Astrocyte (in vitro differentiated cells and primary cell): ENCODE measurements at regions not wholly inside any gene's neighbourhood (a gene's known extent, or its start where the extent isn't known, plus 50 kb on each side); places are given as distances from the start of the nearest gene placed in this dataset.
A peak's percentile ranks its signal among the peaks of the same experiment; 100 is the strongest.

Experiments
- DNase-seq: peaks from one replicate; pipeline ENCODE4 v3.0.0-alpha.2; 2010; ENCODE audit warnings: low read depth
- FAIRE-seq: peaks from 2 replicates; lab custom pipeline; 2011; peaks lifted over from hg19 to GRCh38; lab: Jason Lieb, UNC
- H2AFZ ChIP-seq: 2 replicates; pipeline ENCODE4 v1.6.0; 2012; ENCODE audit warnings: low read depth, low read length, inconsistent platforms
- H3K27ac ChIP-seq: 2 replicates; pipeline ENCODE4 v1.5.1; 2011; ENCODE audit warnings: low read depth, low read length, inconsistent platforms
- H3K27me3 ChIP-seq: 2 replicates; pipeline ENCODE4 v1.6.0; 2011; ENCODE audit warnings: low read length, inconsistent platforms; ENCODE audit not compliant: insufficient read depth
- H3K36me3 ChIP-seq: 2 replicates; pipeline ENCODE4 v1.5.1; 2011; ENCODE audit warnings: low read length, inconsistent platforms; ENCODE audit not compliant: insufficient read depth
- H3K4me1 ChIP-seq: 2 replicates; pipeline ENCODE4 v1.5.1; 2011; ENCODE audit warnings: low read length, inconsistent platforms; ENCODE audit not compliant: insufficient read depth
- H3K4me2 ChIP-seq: 2 replicates; pipeline ENCODE4 v1.6.0; 2012; ENCODE audit warnings: low read length, inconsistent platforms
- H3K4me3 ChIP-seq: 2 replicates; pipeline ENCODE4 v1.5.1; 2011; ENCODE audit warnings: low read depth, mild to moderate bottlenecking, low read length, inconsistent platforms; ENCODE audit not compliant: insufficient read depth
- H3K79me2 ChIP-seq: 2 replicates; pipeline ENCODE4 v1.6.0; 2012; ENCODE audit warnings: mild to moderate bottlenecking, low read length, inconsistent platforms; ENCODE audit not compliant: insufficient read depth
- H3K9ac ChIP-seq: 2 replicates; pipeline ENCODE4 v1.6.0; 2012; ENCODE audit warnings: mild to moderate bottlenecking, low read length, inconsistent platforms
- H3K9me3 ChIP-seq: 2 replicates; pipeline ENCODE4 v1.5.1; 2012; ENCODE audit warnings: low read depth, mild to moderate bottlenecking, low read length, inconsistent platforms; ENCODE audit not compliant: insufficient read depth
- H4K20me1 ChIP-seq: 2 replicates; pipeline ENCODE4 v1.6.0; 2012; ENCODE audit warnings: low read length, inconsistent platforms; ENCODE audit not compliant: insufficient read depth
- H3K27ac Mint-ChIP-seq: one replicate; pipeline ENCODE4 v1.8.0; 2021; ENCODE audit warnings: mild to moderate bottlenecking, mixed read lengths; ENCODE audit not compliant: unreplicated experiment
- H3K27me3 Mint-ChIP-seq: one replicate; pipeline ENCODE4 v1.8.0; 2021; ENCODE audit warnings: low read depth, mixed read lengths; ENCODE audit not compliant: unreplicated experiment
- H3K36me3 Mint-ChIP-seq: one replicate; pipeline ENCODE4 v1.8.0; 2021; ENCODE audit warnings: low read depth, mixed read lengths; ENCODE audit not compliant: unreplicated experiment
- H3K4me1 Mint-ChIP-seq: one replicate; pipeline ENCODE4 v1.8.0; 2021; ENCODE audit warnings: low read depth, mixed read lengths; ENCODE audit not compliant: unreplicated experiment
- H3K4me3 Mint-ChIP-seq: one replicate; pipeline ENCODE4 v1.8.0; 2021; ENCODE audit warnings: mild to moderate bottlenecking, moderate library complexity, mixed read lengths; ENCODE audit not compliant: unreplicated experiment
- H3K9me3 Mint-ChIP-seq: one replicate; pipeline ENCODE4 v1.8.0; 2021; ENCODE audit warnings: mild to moderate bottlenecking, mixed read lengths; ENCODE audit not compliant: unreplicated experiment
- CTCF ChIP-seq: IDR thresholded peaks from 2 replicates; pipeline ENCODE4 v1.5.1; 2011; ENCODE audit warnings: low read depth, mild to moderate bottlenecking, inconsistent platforms, low read length, moderate library complexity; ENCODE audit not compliant: insufficient read depth
- EZH2 ChIP-seq: IDR thresholded peaks from 2 replicates; pipeline ENCODE4 v1.6.1; 2012; ENCODE audit warnings: mild to moderate bottlenecking, low read length, inconsistent platforms; ENCODE audit not compliant: insufficient read depth

- TF ChIP-seq CTCF: no peak
- no peak for TF ChIP-seq EZH2
- Mint-ChIP-seq H3K36me3 (no peaks in the 10 kb centered on the region), H3K27me3 (no peaks in the 10 kb centered on the region), H3K4me3 (no peak overlapping the region), H3K4me1 (no peaks in the 10 kb centered on the region), H3K27ac (no peak overlapping the region), H3K9me3 (no peaks in the 10 kb centered on the region)
- no peaks in the 10 kb centered on the region for H3K27me3 ChIP-seq
- H3K79me2 ChIP-seq: no peaks in the 10 kb centered on the region
- H3K4me1 ChIP-seq: no peaks in the 10 kb centered on the region
- no peak overlapping the region for H3K9ac ChIP-seq
- no peaks in the 10 kb centered on the region for H3K9me3 ChIP-seq
- no peak overlapping the region for H3K27ac ChIP-seq
- H4K20me1 ChIP-seq: no peaks in the 10 kb centered on the region
- FAIRE-seq: peak; percentile 45
- no peak overlapping the region for H3K4me3 ChIP-seq
- no peak overlapping the region for H2AFZ ChIP-seq
- no peak for DNase-seq
- no peaks in the 10 kb centered on the region for H3K36me3 ChIP-seq
- H3K4me2 ChIP-seq: no peak overlapping the region
These were observed 67.1 kb downstream of the RTL3 start for GRCh38 chrX:78592030-78592429.

DNA sequence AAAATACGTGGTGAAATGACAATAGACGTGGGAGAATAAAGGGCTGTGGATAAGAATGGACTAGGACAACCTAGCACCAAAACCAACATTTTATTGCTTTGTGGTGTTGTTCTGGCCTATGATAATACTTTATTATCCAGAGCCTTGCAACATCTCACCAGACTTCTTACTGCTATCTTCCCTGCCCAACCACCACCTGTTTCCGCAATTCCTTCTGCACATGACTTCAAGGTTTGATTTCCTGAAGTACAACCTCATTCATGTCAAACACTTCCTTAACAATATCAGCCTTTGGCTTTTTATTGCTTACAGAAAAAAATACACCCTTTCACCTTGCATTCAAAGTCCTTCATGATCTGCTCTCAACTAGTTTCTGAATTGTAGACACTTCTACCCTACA is 84.8 kb downstream of the RTL3 start:
- Mint-ChIP-seq H3K9me3 (peaks cover 2% of the 10 kb centered on the region), H3K27ac (no peak overlapping the region), H3K4me3 (no peak overlapping the region), H3K27me3 (no peaks in the 10 kb centered on the region), H3K36me3 (no peaks in the 10 kb centered on the region), H3K4me1 (no peaks in the 10 kb centered on the region)
- Histone ChIP-seq H3K79me2 (no peaks in the 10 kb centered on the region), H3K27ac (no peak overlapping the region), H3K9me3 (no peaks in the 10 kb centered on the region), H3K4me2 (no peak overlapping the region), H3K9ac (no peak overlapping the region), H3K27me3 (no peaks in the 10 kb centered on the region), H4K20me1 (no peaks in the 10 kb centered on the region), H3K36me3 (no peaks in the 10 kb centered on the region), H3K4me1 (no peaks in the 10 kb centered on the region), H3K4me3 (no peak overlapping the region), H2AFZ (no peak overlapping the region)
- no peak for FAIRE-seq
- TF ChIP-seq EZH2 (no peak), CTCF (no peak)
- DNase-seq: no peak

- no peak for FAIRE-seq
- H3K36me3 Mint-ChIP-seq: no peaks in the 10 kb centered on the region
These were observed 85.5 kb downstream of the RTL3 start for GRCh38 chrX:78573630-78574029.

More at GRCh38 chrX:78573630-78574029, 85.5 kb downstream of the RTL3 start:
- Histone ChIP-seq H3K4me2 (no peak overlapping the region), H3K9me3 (no peaks in the 10 kb centered on the region), H3K27ac (no peak overlapping the region), H3K79me2 (no peaks in the 10 kb centered on the region), H3K36me3 (no peaks in the 10 kb centered on the region), H3K27me3 (no peaks in the 10 kb centered on the region), H2AFZ (no peak overlapping the region), H3K4me3 (no peak overlapping the region), H4K20me1 (no peaks in the 10 kb centered on the region), H3K4me1 (no peaks in the 10 kb centered on the region), H3K9ac (no peak overlapping the region)
- DNase-seq: no peak
- Mint-ChIP-seq H3K27me3 (no peaks in the 10 kb centered on the region), H3K27ac (no peak overlapping the region), H3K4me3 (no peak overlapping the region), H3K9me3 (peaks cover 2% of the 10 kb centered on the region), H3K4me1 (no peaks in the 10 kb centered on the region)
- TF ChIP-seq EZH2: no peak
- no peak for TF ChIP-seq CTCF
